ENCODE measurements at regions not wholly inside any gene's neighbourhood (a gene's known extent, or its start where the extent isn't known, plus 50 kb on each side); places are given as distances from the start of the nearest gene placed in this dataset.

DNA sequence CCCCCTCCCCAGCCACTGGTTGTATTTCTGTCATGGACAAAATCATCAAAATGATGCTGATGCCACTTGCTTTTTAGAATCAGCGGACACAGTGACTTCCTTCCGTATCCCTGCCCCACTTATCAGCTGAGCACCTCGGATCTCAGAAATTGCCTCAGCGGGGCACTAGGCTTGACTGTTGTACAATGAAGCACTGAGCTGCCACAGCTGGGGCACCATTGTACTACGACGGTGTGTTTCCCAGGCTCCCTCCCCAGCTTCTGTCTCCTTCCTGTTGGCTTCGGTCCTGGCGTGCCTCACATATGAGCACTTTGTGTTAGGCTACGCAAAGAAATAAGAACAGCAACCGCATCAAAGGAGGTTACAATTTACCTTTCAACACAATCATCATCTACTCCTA is 82.4 kb downstream of the F11 start:
- no peak for DNase-seq (ENCODE audit: low read depth, low spot score)

DNA sequence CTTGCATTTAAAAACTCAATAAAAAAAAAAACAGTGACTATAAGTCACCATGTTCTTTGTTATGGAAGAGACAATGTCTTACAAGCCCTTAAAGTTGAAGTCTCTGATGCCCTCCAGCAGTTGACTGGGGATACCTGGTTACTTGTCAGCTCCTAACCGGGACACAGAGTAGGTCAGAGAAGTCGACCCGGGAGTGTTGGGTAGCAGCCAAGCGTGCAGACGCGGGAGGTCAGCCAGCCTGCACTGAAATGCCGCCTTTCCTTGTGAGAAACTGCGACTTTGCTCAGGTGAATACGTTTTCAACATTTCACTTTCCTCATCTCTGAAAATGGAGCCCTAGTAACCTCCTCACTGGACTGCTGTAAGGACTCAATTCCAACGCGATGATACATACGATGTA is 81.8 kb downstream of the F11 start:
- TF ChIP-seq POLR2AphosphoS5 (IDR thresholded peaks at IDR 0.05; ENCODE audit: borderline replicate concordance, low read depth, low read length) = no peak
- TF ChIP-seq EZH2 (IDR thresholded peaks at IDR 0.05) = peak; percentile 46
- no peak for TF ChIP-seq FOXP2 (optimal IDR thresholded peaks at IDR 0.05; ENCODE audit: control extremely low read depth, extremely low read length, insufficient read depth)
- H3K4me3 ChIP-seq = no peak overlapping the region
- H3K9me3 ChIP-seq (ENCODE audit: low read depth, low read length) = no peaks in the 10 kb centered on the region

More for the DNA sequence above, 82.4 kb downstream of the F11 start:
- H3K36me3 ChIP-seq (ENCODE audit: insufficient read depth, low read length) = no peaks in the 10 kb centered on the region
- no peak overlapping the region for H3K27ac ChIP-seq
- no peak overlapping the region for H3K9ac ChIP-seq (ENCODE audit: insufficient read length)
- no peak overlapping the region for H3K4me3 ChIP-seq
- no peaks in the 10 kb centered on the region for H3K9me3 ChIP-seq (ENCODE audit: low read depth, low read length)
- TF ChIP-seq FOXP2 (optimal IDR thresholded peaks at IDR 0.05; ENCODE audit: control extremely low read depth, extremely low read length, insufficient read depth) = no peak
- TF ChIP-seq POLR2AphosphoS5 (IDR thresholded peaks at IDR 0.05; ENCODE audit: borderline replicate concordance, low read depth, low read length) = no peak
- TF ChIP-seq EZH2 (IDR thresholded peaks at IDR 0.05) = no peak

DNA sequence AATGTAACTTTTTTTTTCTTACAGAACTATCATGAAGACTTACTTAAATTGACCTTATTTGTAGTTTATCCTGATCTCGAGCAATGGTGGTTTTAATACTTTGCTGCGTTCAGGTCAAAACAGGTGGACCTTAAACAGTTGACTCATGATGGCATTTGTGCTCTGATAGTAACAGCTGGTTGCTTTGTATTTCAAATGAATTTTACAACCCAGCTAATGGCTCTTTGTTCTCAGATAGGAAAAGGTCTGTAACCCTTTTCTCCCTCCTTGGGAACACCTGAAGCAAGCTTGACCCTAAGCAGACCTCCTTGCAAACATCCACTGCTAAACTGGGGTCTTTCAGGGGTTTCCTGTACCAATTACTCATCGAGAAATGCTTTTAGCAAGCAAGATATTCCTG is 79.2 kb downstream of the F11 start:
- Histone ChIP-seq H3K9me3 (ENCODE audit: low read depth, low read length) (no peaks in the 10 kb centered on the region), H3K9ac (ENCODE audit: insufficient read length) (no peak overlapping the region), H3K36me3 (ENCODE audit: insufficient read depth, low read length) (no peaks in the 10 kb centered on the region), H3K4me3 (no peak overlapping the region), H3K27ac (no peak overlapping the region)
- DNase-seq (ENCODE audit: low read depth, low spot score) = no peak
- TF ChIP-seq POLR2AphosphoS5 (IDR thresholded peaks at IDR 0.05; ENCODE audit: borderline replicate concordance, low read depth, low read length) = no peak
- no peak for TF ChIP-seq EZH2 (IDR thresholded peaks at IDR 0.05)
- TF ChIP-seq FOXP2 (optimal IDR thresholded peaks at IDR 0.05; ENCODE audit: control extremely low read depth, extremely low read length, insufficient read depth) = no peak

More for the DNA sequence above, 81.8 kb downstream of the F11 start:
- Histone ChIP-seq H3K27ac (no peak overlapping the region), H3K9ac (ENCODE audit: insufficient read length) (no peak overlapping the region), H3K36me3 (ENCODE audit: insufficient read depth, low read length) (no peaks in the 10 kb centered on the region)
- DNase-seq (ENCODE audit: low read depth, low spot score) = no peak

DNA sequence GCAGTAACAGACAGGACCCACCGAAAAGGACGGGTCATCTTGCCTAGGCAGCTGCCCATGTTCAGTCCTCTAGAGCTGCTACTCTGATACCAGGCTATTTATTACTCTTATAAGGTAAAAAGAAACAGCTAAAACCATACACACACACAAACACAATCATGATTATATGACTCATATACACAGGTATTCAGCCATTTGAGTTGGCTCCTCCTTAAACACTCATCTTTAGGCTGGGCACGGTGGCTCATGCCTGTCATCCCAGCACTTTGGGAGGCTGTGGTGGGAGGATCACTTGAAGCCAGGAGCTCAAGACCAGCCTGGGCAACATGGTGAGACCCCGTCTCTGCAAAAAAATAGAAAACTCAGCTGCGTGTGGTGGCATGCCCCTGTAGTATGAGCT is 76.6 kb downstream of the F11 start:
- Histone ChIP-seq H3K27ac (no peak overlapping the region), H3K4me3 (no peak overlapping the region), H3K9me3 (ENCODE audit: low read depth, low read length) (no peaks in the 10 kb centered on the region), H3K36me3 (ENCODE audit: insufficient read depth, low read length) (no peaks in the 10 kb centered on the region), H3K9ac (ENCODE audit: insufficient read length) (no peak overlapping the region)
- no peak for TF ChIP-seq EZH2 (IDR thresholded peaks at IDR 0.05)
- no peak for TF ChIP-seq FOXP2 (optimal IDR thresholded peaks at IDR 0.05; ENCODE audit: control extremely low read depth, extremely low read length, insufficient read depth)
- no peak for TF ChIP-seq POLR2AphosphoS5 (IDR thresholded peaks at IDR 0.05; ENCODE audit: borderline replicate concordance, low read depth, low read length)
- DNase-seq (ENCODE audit: low read depth, low spot score) = no peak

DNA sequence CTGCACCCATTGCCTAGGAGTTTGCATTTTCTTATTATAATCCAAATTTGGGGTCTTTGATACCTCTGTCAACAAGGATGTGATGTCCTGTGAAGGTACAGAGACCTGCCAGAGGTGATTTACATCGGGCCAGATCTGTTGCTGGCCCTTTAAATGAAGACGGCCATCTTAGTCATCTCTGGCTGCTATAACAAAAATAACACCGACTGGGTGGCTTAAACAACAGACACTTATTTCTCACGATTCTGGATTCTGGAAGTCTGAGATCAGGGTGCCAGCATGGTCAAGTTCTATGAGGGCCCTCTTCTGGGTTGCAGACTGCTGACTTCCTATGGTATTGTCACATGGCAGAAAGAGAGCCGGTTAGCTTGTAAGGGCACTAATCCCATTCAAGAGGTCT is 75.7 kb downstream of the F11 start:
- H3K4me3 ChIP-seq = no peak overlapping the region
- H3K36me3 ChIP-seq (ENCODE audit: insufficient read depth, low read length) = no peaks in the 10 kb centered on the region

More for the DNA sequence above, 75.7 kb downstream of the F11 start:
- Histone ChIP-seq H3K27ac (no peak overlapping the region), H3K9ac (ENCODE audit: insufficient read length) (no peak overlapping the region), H3K9me3 (ENCODE audit: low read depth, low read length) (no peaks in the 10 kb centered on the region)
- DNase-seq (ENCODE audit: low read depth, low spot score) = no peak
- TF ChIP-seq EZH2 (IDR thresholded peaks at IDR 0.05) (no peak), FOXP2 (optimal IDR thresholded peaks at IDR 0.05; ENCODE audit: control extremely low read depth, extremely low read length, insufficient read depth) (no peak), POLR2AphosphoS5 (IDR thresholded peaks at IDR 0.05; ENCODE audit: borderline replicate concordance, low read depth, low read length) (no peak)

Measured in SK-N-MC (cell line).